A673 (cell line): ENCODE measurements at regions not wholly inside any gene's neighbourhood (a gene's known extent, or its start where the extent isn't known, plus 50 kb on each side); places are given as distances from the start of the nearest gene placed in this dataset.
A peak's percentile ranks its signal among the peaks of the same experiment; 100 is the strongest.

Experiments used
- BruUV-seq: library from RNA; stranded (reverse); fragments of 400-500 nt; replicated peaks from 2 replicates; lab custom pipeline; 2021; lab: Mats Ljungman, UMichigan
- CTCF ChIA-PET: fragments of 300-600 bp; sonication (Branson Sonifier 250); formaldehyde crosslinking; loops from one replicate; lab custom pipeline; 2022; ENCODE audit warnings: antibody characterized with exemption; lab: Charles Lee
- POLR2A ChIA-PET: fragments of 300-600 bp; sonication (Branson Sonifier 250); formaldehyde crosslinking; loops from one replicate; lab custom pipeline; 2022; ENCODE audit warnings: antibody characterized with exemption; ENCODE audit not compliant: low non-redundant PET; lab: Charles Lee
- DNase-seq: peaks from one replicate; pipeline ENCODE4 v3.0.0-alpha.2; 2015; ENCODE audit warnings: low spot score
- H3K27ac ChIP-seq: fragments of 200-600 bp; sonication (generic); 2 replicates; pipeline ENCODE4 v1.5.1; 2016; ENCODE audit warnings: mixed run types, low read depth, mild to moderate bottlenecking, mixed read lengths, antibody characterized with exemption, low read length; ENCODE audit not compliant: poor library complexity, severe bottlenecking
- H3K27me3 ChIP-seq: fragments of 200-600 bp; sonication (generic); replicated peaks from 2 replicates; pipeline ENCODE4 v1.6.1; 2017; ENCODE audit warnings: mixed run types, low read depth, mild to moderate bottlenecking, mixed read lengths, antibody characterized with exemption, low read length; ENCODE audit not compliant: insufficient read depth, poor library complexity
- H3K36me3 ChIP-seq: fragments of 200-600 bp; sonication (generic); 2 replicates; pipeline ENCODE4 v1.6.1; 2016; ENCODE audit warnings: mixed run types, mild to moderate bottlenecking, mixed read lengths, antibody characterized with exemption, low read length; ENCODE audit not compliant: insufficient read depth, poor library complexity, severe bottlenecking
- H3K4me1 ChIP-seq: fragments of 200-600 bp; sonication (generic); 2 replicates; pipeline ENCODE4 v1.6.1; 2017; ENCODE audit warnings: mixed run types, mild to moderate bottlenecking, mixed read lengths, antibody characterized with exemption, low read length; ENCODE audit not compliant: insufficient read depth, poor library complexity, severe bottlenecking
- H3K4me3 ChIP-seq: fragments of 200-600 bp; sonication (generic); 2 replicates; pipeline ENCODE4 v1.5.1; 2016; ENCODE audit warnings: low read depth, mixed run types, mild to moderate bottlenecking, mixed read lengths, low read length; ENCODE audit not compliant: poor library complexity, severe bottlenecking
- H3K9me3 ChIP-seq: fragments of 200-600 bp; sonication (generic); 2 replicates; pipeline ENCODE4 v1.6.1; 2016; ENCODE audit warnings: mixed run types, low read depth, mild to moderate bottlenecking, mixed read lengths, antibody characterized with exemption, low read length; ENCODE audit not compliant: poor library complexity, severe bottlenecking
- CTCF ChIP-seq: fragments of 300-800, 200-600 bp; sonication (generic); conservative IDR thresholded peaks from 2 replicates; pipeline ENCODE4 v1.5.1; 2017; ENCODE audit warnings: low read depth, mild to moderate bottlenecking, antibody characterized with exemption, low read length, moderate library complexity, mixed read lengths
- EZH2 ChIP-seq: fragments of 200-600 bp; sonication (generic); IDR thresholded peaks from 2 replicates; pipeline ENCODE4 v1.6.1; 2017; ENCODE audit warnings: borderline replicate concordance, low read depth, mild to moderate bottlenecking, mixed read lengths, antibody characterized with exemption, low read length; ENCODE audit not compliant: poor library complexity, severe bottlenecking
- intact Hi-C: fragments of 100-400 bp; cut with micrococcal nuclease; formaldehyde crosslinking; loops from one replicate; pipeline ENCODE4 v1.10.0; 2022; ENCODE audit not compliant: unreplicated experiment

- BruUV-seq: no TSS peak
- ChIA-PET CTCF (no interaction called here), POLR2A (no interaction called here)
- intact Hi-C loops: no loop called here
- H3K4me1 ChIP-seq: no peaks in the 10 kb centered on the region
- no peak overlapping the region for H3K27ac ChIP-seq
- H3K27me3 ChIP-seq: no peaks in the 10 kb centered on the region
- no peaks in the 10 kb centered on the region for H3K36me3 ChIP-seq
- DNase-seq: no peak
- no peaks in the 10 kb centered on the region for H3K9me3 ChIP-seq
- no peak for TF ChIP-seq CTCF
- TF ChIP-seq EZH2: no peak
- H3K4me3 ChIP-seq: no peak overlapping the region
These were observed 81.0 kb upstream of the AKT3 start for GRCh38 chr1:243930822-243931671.

GRCh38 chr1:243927381-243927780 is 77.3 kb upstream of the AKT3 start:
- H3K4me3 ChIP-seq: no peak overlapping the region
- no peak overlapping the region for H3K27ac ChIP-seq
- H3K4me1 ChIP-seq: no peaks in the 10 kb centered on the region
- H3K36me3 ChIP-seq: no peaks in the 10 kb centered on the region
- no peaks in the 10 kb centered on the region for H3K27me3 ChIP-seq
- intact Hi-C loops: no loop called here
- ChIA-PET POLR2A (no interaction called here), CTCF (no interaction called here)
- TF ChIP-seq CTCF (no peak), EZH2 (no peak)
- no TSS peak for BruUV-seq
- no peak for DNase-seq
- H3K9me3 ChIP-seq: no peaks in the 10 kb centered on the region

- peak; percentile 46 for DNase-seq
- BruUV-seq: no TSS peak
- H3K27me3 ChIP-seq: no peaks in the 10 kb centered on the region
- no peaks in the 10 kb centered on the region for H3K4me1 ChIP-seq
- ChIA-PET CTCF (no interaction called here), POLR2A (no interaction called here)
- H3K36me3 ChIP-seq: no peaks in the 10 kb centered on the region
- TF ChIP-seq EZH2 (no peak), CTCF (no peak)
- intact Hi-C loops: no loop called here
- H3K4me3 ChIP-seq: no peak overlapping the region
- no peak overlapping the region for H3K27ac ChIP-seq
- H3K9me3 ChIP-seq: no peaks in the 10 kb centered on the region
These were observed 76.8 kb upstream of the AKT3 start for GRCh38 chr1:243926803-243927245.
